Uterus (tissue), 3 donors: ENCODE measurements at regions not wholly inside any gene's neighbourhood (a gene's known extent, or its start where the extent isn't known, plus 50 kb on each side); places are given as distances from the start of the nearest gene placed in this dataset.

ENCODE experiments used
- DNase-seq, 2 donors: peaks; one replicate each; pipeline ENCODE4 v3.0.0-alpha.2; 2019 to 2020
- H3K27ac ChIP-seq, 2 donors: fragments of 200-600 bp; sonication (generic); 1 replicate in 1 of 2; 2 replicates in 1 of 2; pipeline ENCODE4 v1.5.1; 2016 to 2018
- H3K27me3 ChIP-seq, 2 donors: fragments of 200-600 bp; sonication (generic); one replicate each; pipeline ENCODE4 v1.5.1; 2018 to 2019; ENCODE audit warnings: control low read depth in 1 of 2
- H3K36me3 ChIP-seq, 2 donors: fragments of 200-600 bp; sonication (generic); one replicate each; pipeline ENCODE4 v1.5.1; 2019; ENCODE audit warnings: control low read depth in 1 of 2
- H3K4me1 ChIP-seq, 2 donors: fragments of 200-600 bp; sonication (generic); one replicate each; pipeline ENCODE4 v1.5.1; 2018 to 2019; ENCODE audit warnings: control low read depth in 1 of 2
- H3K4me3 ChIP-seq, 2 donors: fragments of 200-600 bp; sonication (generic); 1 replicate in 1 of 2; 2 replicates in 1 of 2; pipeline ENCODE4 v1.5.1; 2018 to 2019; ENCODE audit warnings: mild to moderate bottlenecking in 1 of 2
- H3K9me3 ChIP-seq, 2 donors: fragments of 200-600 bp; sonication (generic); one replicate each; pipeline ENCODE4 v1.5.1; 2019; ENCODE audit warnings: control low read depth in 1 of 2
- CTCF ChIP-seq, 4 experiments: fragments of 200-600 bp in 2 of 4; fragments of 450-650 bp in 2 of 4; sonication (generic) in 2 of 4; IDR thresholded peaks; one replicate each; pipeline ENCODE4 v1.5.1; 2016 to 2019; ENCODE audit warnings: antibody characterized with exemption in 4 of 4, mild to moderate bottlenecking in 2 of 4, moderate library complexity in 1 of 4
- POLR2A ChIP-seq, 2 donors: fragments of 450-650 bp; IDR thresholded peaks; one replicate each; pipeline ENCODE4 v1.6.1; 2016; ENCODE audit warnings: antibody characterized with exemption in 2 of 2, mild to moderate bottlenecking in 1 of 2, moderate library complexity in 1 of 2
- intact Hi-C: fragments of 100-400 bp; cut with DNase I; formaldehyde crosslinking; loops from one replicate; pipeline ENCODE4 v1.15.1; 2023; ENCODE audit warnings: low total_unique reads
- donor health status: DM: yes; HTN: yes; CAD: no.

- no peaks in the 10 kb centered on the region for H3K36me3 ChIP-seq
- no peak overlapping the region for H3K4me3 ChIP-seq
- no peaks in the 10 kb centered on the region for H3K27me3 ChIP-seq
- no peak for DNase-seq
- H3K9me3 ChIP-seq, result no peaks in the 10 kb centered on the region
- TF ChIP-seq POLR2A (IDR thresholded peaks at IDR 0.05) (no peak), CTCF (IDR thresholded peaks at IDR 0.05) (no peak)
- no peak overlapping the region for H3K27ac ChIP-seq
- intact Hi-C loops, result no loop called here
- H3K4me1 ChIP-seq, result no peaks in the 10 kb centered on the region
Observed at GRCh38 chr3:159911664-159912037, 77.0 kb upstream of the IL12A start.

- Histone ChIP-seq H3K27me3 (no peaks in the 10 kb centered on the region), H3K4me3 (no peak overlapping the region), H3K9me3 (no peaks in the 10 kb centered on the region), H3K4me1 (no peaks in the 10 kb centered on the region), H3K27ac (no peak overlapping the region), H3K36me3 (no peaks in the 10 kb centered on the region)
- intact Hi-C loops, result no loop called here
- no peak for DNase-seq
- TF ChIP-seq CTCF (IDR thresholded peaks at IDR 0.05) (no peak), POLR2A (IDR thresholded peaks at IDR 0.05) (no peak)
Observed at GRCh38 chr3:159913712-159914414, 74.8 kb upstream of the IL12A start.

GRCh38 chr3:159914426-159914825, 74.2 kb upstream of the IL12A start:
- Histone ChIP-seq H3K4me1 (no peaks in the 10 kb centered on the region), H3K9me3 (no peaks in the 10 kb centered on the region), H3K27ac (no peak overlapping the region), H3K36me3 (no peaks in the 10 kb centered on the region), H3K27me3 (no peaks in the 10 kb centered on the region), H3K4me3 (no peak overlapping the region)
- TF ChIP-seq POLR2A (IDR thresholded peaks at IDR 0.05), result no peak
- TF ChIP-seq CTCF (IDR thresholded peaks at IDR 0.05), result no peak
- intact Hi-C loops, result no loop called here
- DNase-seq, result no peak

GRCh38 chr3:159916052-159916451, 72.6 kb upstream of the IL12A start:
- H3K9me3 ChIP-seq, result no peaks in the 10 kb centered on the region
- no peak for TF ChIP-seq CTCF (IDR thresholded peaks at IDR 0.05)
- TF ChIP-seq POLR2A (IDR thresholded peaks at IDR 0.05), result no peak
- H3K36me3 ChIP-seq, result no peaks in the 10 kb centered on the region
- H3K4me1 ChIP-seq, result no peaks in the 10 kb centered on the region
- H3K4me3 ChIP-seq, result no peak overlapping the region
- no peaks in the 10 kb centered on the region for H3K27me3 ChIP-seq
- DNase-seq, result no peak
- intact Hi-C loops, result no loop called here
- no peak overlapping the region for H3K27ac ChIP-seq

- no peak for DNase-seq
- Histone ChIP-seq H3K27me3 (no peaks in the 10 kb centered on the region), H3K27ac (no peak overlapping the region), H3K9me3 (no peaks in the 10 kb centered on the region), H3K4me3 (no peak overlapping the region), H3K36me3 (no peaks in the 10 kb centered on the region), H3K4me1 (no peaks in the 10 kb centered on the region)
- no peak for TF ChIP-seq POLR2A (IDR thresholded peaks at IDR 0.05)
- no peak for TF ChIP-seq CTCF (IDR thresholded peaks at IDR 0.05)
- intact Hi-C loops, result no loop called here
Observed at GRCh38 chr3:159917141-159917540, 71.5 kb upstream of the IL12A start.
